HEK293 (cell line): ENCODE measurements at regions not wholly inside any gene's neighbourhood (a gene's known extent, or its start where the extent isn't known, plus 50 kb on each side); places are given as distances from the start of the nearest gene placed in this dataset.

Source experiments
- CTCF ChIA-PET: fragments of 350-600 bp; formaldehyde crosslinking; extraction: SDS; loops from one replicate; lab custom pipeline; 2021; ENCODE audit warnings: antibody characterized with exemption; lab: Yijun Ruan, JAX
- POLR2A ChIA-PET: fragments of 300-600 bp; formaldehyde crosslinking; extraction: SDS; loops from one replicate; lab custom pipeline; 2020; ENCODE audit warnings: antibody characterized with exemption, inconsistent platforms; lab: Yijun Ruan, JAX
- H3K27ac ChIP-seq: fragments of 200-500 bp; sonication (Bioruptor generic); 2 replicates; pipeline ENCODE4 v1.5.1; 2014; ENCODE audit warnings: low read depth, low read length, control low read depth, inconsistent platforms; ENCODE audit errors: extremely low read depth
- H3K36me3 ChIP-seq, 2 experiments: fragments of 200-500 bp in 1 of 2; sonication (Bioruptor generic) in 1 of 2; 1 replicate in 1 of 2; 2 replicates in 1 of 2; pipeline ENCODE4 v1.5.1; 2014 to 2017; ENCODE audit warnings: inconsistent platforms in 2 of 2, low read length in 2 of 2; ENCODE audit not compliant: control insufficient read depth in 2 of 2, insufficient read depth in 1 of 2
- H3K4me1 ChIP-seq: fragments of 200-500 bp; sonication (Bioruptor generic); 2 replicates; pipeline ENCODE4 v1.5.1; 2014; ENCODE audit warnings: mild to moderate bottlenecking, low read length, inconsistent platforms; ENCODE audit not compliant: control insufficient read depth, insufficient read depth
- H3K4me3 ChIP-seq: 2 replicates; pipeline ENCODE4 v1.5.1; 2011; ENCODE audit warnings: low read depth, mild to moderate bottlenecking, control low read depth, low read length, moderate library complexity
- H3K9me3 ChIP-seq: fragments of 200-500 bp; sonication (Bioruptor generic); 2 replicates; pipeline ENCODE4 v1.5.1; 2014; ENCODE audit warnings: low read depth, low read length, inconsistent platforms; ENCODE audit not compliant: control insufficient read depth, insufficient read depth
- HOXD13 ChIP-seq: sonication (generic); formaldehyde crosslinking; IDR thresholded peaks from 2 replicates; pipeline ENCODE4 v1.8.0; 2022; ENCODE audit warnings: missing genetic modification reagents, borderline replicate concordance
- KLF10 ChIP-seq: fragments of 450-650 bp; IDR thresholded peaks from 2 replicates; pipeline ENCODE4 v1.5.1; 2018; ENCODE audit warnings: missing biosample characterization, mild to moderate bottlenecking, missing genetic modification characterization
- ZBTB7A ChIP-seq: fragments of 450-650 bp; formaldehyde crosslinking; IDR thresholded peaks from 2 replicates; pipeline ENCODE4 v1.5.1; 2016; ENCODE audit warnings: low read depth, missing biosample characterization, missing genetic modification characterization
- ZIC2 ChIP-seq: fragments of 450-650 bp; formaldehyde crosslinking; IDR thresholded peaks from 2 replicates; pipeline ENCODE4 v1.5.1; 2016; ENCODE audit warnings: missing biosample characterization, missing genetic modification characterization
- ZNF146 ChIP-seq: fragments of 450-650 bp; formaldehyde crosslinking; IDR thresholded peaks from 2 replicates; pipeline ENCODE4 v1.5.1; 2016; ENCODE audit warnings: missing biosample characterization, missing genetic modification characterization
- ZNF155 ChIP-seq: fragments of 450-650 bp; formaldehyde crosslinking; IDR thresholded peaks from 2 replicates; pipeline ENCODE4 v1.5.1; 2016; ENCODE audit warnings: missing biosample characterization, missing genetic modification characterization
- ZNF202 ChIP-seq: fragments of 450-650 bp; formaldehyde crosslinking; IDR thresholded peaks from 2 replicates; pipeline ENCODE4 v1.5.1; 2016; ENCODE audit warnings: missing biosample characterization, missing genetic modification characterization, borderline replicate concordance
- ZNF223 ChIP-seq: fragments of 450-650 bp; formaldehyde crosslinking; IDR thresholded peaks from 2 replicates; pipeline ENCODE4 v1.5.1; 2016; ENCODE audit warnings: missing biosample characterization, missing genetic modification characterization
- ZNF324 ChIP-seq: fragments of 450-650 bp; formaldehyde crosslinking; IDR thresholded peaks from 2 replicates; pipeline ENCODE4 v1.5.1; 2016; ENCODE audit warnings: missing biosample characterization, missing genetic modification characterization
- ZNF335 ChIP-seq: fragments of 450-650 bp; formaldehyde crosslinking; conservative IDR thresholded peaks from 2 replicates; pipeline ENCODE4 v1.5.1; 2016; ENCODE audit warnings: missing biosample characterization, missing genetic modification characterization
- ZNF596 ChIP-seq: fragments of 450-650 bp; IDR thresholded peaks from 2 replicates; pipeline ENCODE4 v1.5.0; 2018; ENCODE audit warnings: missing biosample characterization, mild to moderate bottlenecking, missing genetic modification characterization, moderate library complexity
- ZNF600 ChIP-seq: fragments of 450-650 bp; formaldehyde crosslinking; IDR thresholded peaks from 2 replicates; pipeline ENCODE4 v1.5.1; 2016; ENCODE audit warnings: missing biosample characterization, missing genetic modification characterization
- ZNF610 ChIP-seq: fragments of 450-650 bp; formaldehyde crosslinking; IDR thresholded peaks from 2 replicates; pipeline ENCODE4 v1.5.1; 2016; ENCODE audit warnings: missing biosample characterization, missing genetic modification characterization, borderline replicate concordance
- ZSCAN30 ChIP-seq: fragments of 450-650 bp; IDR thresholded peaks from 2 replicates; pipeline ENCODE4 v1.5.1; 2018; ENCODE audit warnings: missing biosample characterization, mild to moderate bottlenecking, missing genetic modification characterization, moderate library complexity
- TF ChIP-seq, protein P1 (sequence below): fragments of 450-650 bp; formaldehyde crosslinking; IDR thresholded peaks from 2 replicates; pipeline ENCODE4 v1.5.1; 2016; ENCODE audit warnings: missing biosample characterization, missing genetic modification characterization, low read depth
- TF ChIP-seq, protein P2 (sequence below): fragments of 450-650 bp; IDR thresholded peaks from 2 replicates; pipeline ENCODE4 v1.5.1; 2018; ENCODE audit warnings: missing biosample characterization, mild to moderate bottlenecking, missing genetic modification characterization
- TF ChIP-seq, protein P3 (sequence below): fragments of 450-650 bp; formaldehyde crosslinking; IDR thresholded peaks from 2 replicates; pipeline ENCODE4 v1.5.1; 2017; ENCODE audit warnings: missing biosample characterization, mild to moderate bottlenecking, missing genetic modification characterization, moderate library complexity
- TF ChIP-seq, protein P4 (sequence below): fragments of 450-650 bp; formaldehyde crosslinking; IDR thresholded peaks from 2 replicates; pipeline ENCODE4 v1.5.1; 2016; ENCODE audit warnings: missing biosample characterization, missing genetic modification characterization
- TF ChIP-seq, protein P5 (sequence below): fragments of 450-650 bp; formaldehyde crosslinking; optimal IDR thresholded peaks from 2 replicates; pipeline ENCODE3; 2016; ENCODE audit warnings: missing biosample characterization, mild to moderate bottlenecking, missing genetic modification characterization
- TF ChIP-seq, protein P6 (sequence below): fragments of 450-650 bp; formaldehyde crosslinking; conservative IDR thresholded peaks from 2 replicates; pipeline ENCODE4 v1.5.1; 2016; ENCODE audit warnings: low read depth, missing biosample characterization, missing genetic modification characterization

DNA sequence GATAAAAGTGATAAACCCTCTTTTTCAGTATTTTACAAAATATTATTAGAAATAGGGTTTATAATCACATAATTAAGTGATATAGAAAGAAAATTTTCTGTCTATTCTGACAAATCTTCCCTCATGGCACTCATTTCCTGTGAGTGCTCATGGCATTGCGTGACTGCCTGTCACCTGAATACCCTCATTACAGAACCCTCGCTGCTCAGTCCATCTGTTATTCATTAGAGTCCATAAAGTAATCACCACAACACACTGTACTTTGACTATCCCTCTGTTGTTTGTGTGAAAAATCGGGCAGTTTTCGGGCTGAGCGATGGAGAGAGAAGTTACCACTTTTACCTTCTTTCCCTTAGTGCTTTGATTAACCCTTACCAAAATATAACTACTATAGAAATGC, 100.4 kb upstream of the BRINP3 start (continued):
- TF ChIP-seq, protein P1, sequence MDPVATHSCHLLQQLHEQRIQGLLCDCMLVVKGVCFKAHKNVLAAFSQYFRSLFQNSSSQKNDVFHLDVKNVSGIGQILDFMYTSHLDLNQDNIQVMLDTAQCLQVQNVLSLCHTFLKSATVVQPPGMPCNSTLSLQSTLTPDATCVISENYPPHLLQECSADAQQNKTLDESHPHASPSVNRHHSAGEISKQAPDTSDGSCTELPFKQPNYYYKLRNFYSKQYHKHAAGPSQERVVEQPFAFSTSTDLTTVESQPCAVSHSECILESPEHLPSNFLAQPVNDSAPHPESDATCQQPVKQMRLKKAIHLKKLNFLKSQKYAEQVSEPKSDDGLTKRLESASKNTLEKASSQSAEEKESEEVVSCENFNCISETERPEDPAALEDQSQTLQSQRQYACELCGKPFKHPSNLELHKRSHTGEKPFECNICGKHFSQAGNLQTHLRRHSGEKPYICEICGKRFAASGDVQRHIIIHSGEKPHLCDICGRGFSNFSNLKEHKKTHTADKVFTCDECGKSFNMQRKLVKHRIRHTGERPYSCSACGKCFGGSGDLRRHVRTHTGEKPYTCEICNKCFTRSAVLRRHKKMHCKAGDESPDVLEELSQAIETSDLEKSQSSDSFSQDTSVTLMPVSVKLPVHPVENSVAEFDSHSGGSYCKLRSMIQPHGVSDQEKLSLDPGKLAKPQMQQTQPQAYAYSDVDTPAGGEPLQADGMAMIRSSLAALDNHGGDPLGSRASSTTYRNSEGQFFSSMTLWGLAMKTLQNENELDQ (tag by site-specific recombination): no peak
- TF ChIP-seq, protein P2, sequence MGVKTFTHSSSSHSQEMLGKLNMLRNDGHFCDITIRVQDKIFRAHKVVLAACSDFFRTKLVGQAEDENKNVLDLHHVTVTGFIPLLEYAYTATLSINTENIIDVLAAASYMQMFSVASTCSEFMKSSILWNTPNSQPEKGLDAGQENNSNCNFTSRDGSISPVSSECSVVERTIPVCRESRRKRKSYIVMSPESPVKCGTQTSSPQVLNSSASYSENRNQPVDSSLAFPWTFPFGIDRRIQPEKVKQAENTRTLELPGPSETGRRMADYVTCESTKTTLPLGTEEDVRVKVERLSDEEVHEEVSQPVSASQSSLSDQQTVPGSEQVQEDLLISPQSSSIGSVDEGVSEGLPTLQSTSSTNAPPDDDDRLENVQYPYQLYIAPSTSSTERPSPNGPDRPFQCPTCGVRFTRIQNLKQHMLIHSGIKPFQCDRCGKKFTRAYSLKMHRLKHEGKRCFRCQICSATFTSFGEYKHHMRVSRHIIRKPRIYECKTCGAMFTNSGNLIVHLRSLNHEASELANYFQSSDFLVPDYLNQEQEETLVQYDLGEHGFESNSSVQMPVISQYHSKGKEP: no peak
- TF ChIP-seq ZNF610: no peak
- no peak for TF ChIP-seq ZIC2

DNA sequence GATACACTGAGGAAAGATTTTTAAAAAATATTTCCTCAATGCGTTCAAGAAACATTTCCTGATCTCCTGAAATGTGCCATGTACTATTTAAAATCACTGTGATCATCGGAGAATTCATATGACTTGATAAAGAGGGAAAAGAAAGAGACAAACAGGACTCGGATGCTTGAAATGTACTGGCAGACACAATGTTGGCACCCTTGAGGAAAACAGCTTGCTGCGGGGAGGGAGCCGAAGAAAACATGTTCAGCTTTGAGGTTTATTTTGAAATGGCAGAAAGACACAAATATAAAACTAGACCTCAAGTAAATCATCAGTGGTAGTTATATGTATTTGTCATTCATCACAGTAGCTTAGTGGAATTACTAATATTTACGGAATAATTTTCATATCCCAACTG, 100.9 kb upstream of the BRINP3 start:
- ChIA-PET POLR2A (no interaction called here), CTCF (no interaction called here)
- H3K4me3 ChIP-seq: no peak overlapping the region
- H3K27ac ChIP-seq: no peak overlapping the region
- H3K9me3 ChIP-seq: no peaks in the 10 kb centered on the region
- no peaks in the 10 kb centered on the region for H3K4me1 ChIP-seq
- no peaks in the 10 kb centered on the region for H3K36me3 ChIP-seq
- TF ChIP-seq, protein P3, sequence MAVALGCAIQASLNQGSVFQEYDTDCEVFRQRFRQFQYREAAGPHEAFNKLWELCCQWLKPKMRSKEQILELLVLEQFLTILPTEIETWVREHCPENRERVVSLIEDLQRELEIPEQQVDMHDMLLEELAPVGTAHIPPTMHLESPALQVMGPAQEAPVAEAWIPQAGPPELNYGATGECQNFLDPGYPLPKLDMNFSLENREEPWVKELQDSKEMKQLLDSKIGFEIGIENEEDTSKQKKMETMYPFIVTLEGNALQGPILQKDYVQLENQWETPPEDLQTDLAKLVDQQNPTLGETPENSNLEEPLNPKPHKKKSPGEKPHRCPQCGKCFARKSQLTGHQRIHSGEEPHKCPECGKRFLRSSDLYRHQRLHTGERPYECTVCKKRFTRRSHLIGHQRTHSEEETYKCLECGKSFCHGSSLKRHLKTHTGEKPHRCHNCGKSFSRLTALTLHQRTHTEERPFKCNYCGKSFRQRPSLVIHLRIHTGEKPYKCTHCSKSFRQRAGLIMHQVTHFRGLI (tag by site-specific recombination): no peak
- TF ChIP-seq, protein P4, sequence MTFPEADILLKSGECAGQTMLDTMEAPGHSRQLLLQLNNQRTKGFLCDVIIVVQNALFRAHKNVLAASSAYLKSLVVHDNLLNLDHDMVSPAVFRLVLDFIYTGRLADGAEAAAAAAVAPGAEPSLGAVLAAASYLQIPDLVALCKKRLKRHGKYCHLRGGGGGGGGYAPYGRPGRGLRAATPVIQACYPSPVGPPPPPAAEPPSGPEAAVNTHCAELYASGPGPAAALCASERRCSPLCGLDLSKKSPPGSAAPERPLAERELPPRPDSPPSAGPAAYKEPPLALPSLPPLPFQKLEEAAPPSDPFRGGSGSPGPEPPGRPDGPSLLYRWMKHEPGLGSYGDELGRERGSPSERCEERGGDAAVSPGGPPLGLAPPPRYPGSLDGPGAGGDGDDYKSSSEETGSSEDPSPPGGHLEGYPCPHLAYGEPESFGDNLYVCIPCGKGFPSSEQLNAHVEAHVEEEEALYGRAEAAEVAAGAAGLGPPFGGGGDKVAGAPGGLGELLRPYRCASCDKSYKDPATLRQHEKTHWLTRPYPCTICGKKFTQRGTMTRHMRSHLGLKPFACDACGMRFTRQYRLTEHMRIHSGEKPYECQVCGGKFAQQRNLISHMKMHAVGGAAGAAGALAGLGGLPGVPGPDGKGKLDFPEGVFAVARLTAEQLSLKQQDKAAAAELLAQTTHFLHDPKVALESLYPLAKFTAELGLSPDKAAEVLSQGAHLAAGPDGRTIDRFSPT (tag by site-specific recombination): no peak
- TF ChIP-seq ZNF335 (tag by site-specific recombination) (no peak), HOXD13 (CRISPR knock-in tag) (no peak), ZNF596 (tag by site-specific recombination) (no peak), ZNF324 (tag by site-specific recombination) (no peak), ZNF223 (no peak), ZSCAN30 (tag by site-specific recombination) (no peak), ZNF600 (tag by site-specific recombination) (no peak), ZBTB7A (tag by site-specific recombination) (no peak), ZNF155 (tag by site-specific recombination) (no peak), KLF10 (tag by site-specific recombination) (no peak), ZNF202 (tag by site-specific recombination) (no peak), ZNF146 (tag by site-specific recombination) (no peak)
- TF ChIP-seq, protein P5, sequence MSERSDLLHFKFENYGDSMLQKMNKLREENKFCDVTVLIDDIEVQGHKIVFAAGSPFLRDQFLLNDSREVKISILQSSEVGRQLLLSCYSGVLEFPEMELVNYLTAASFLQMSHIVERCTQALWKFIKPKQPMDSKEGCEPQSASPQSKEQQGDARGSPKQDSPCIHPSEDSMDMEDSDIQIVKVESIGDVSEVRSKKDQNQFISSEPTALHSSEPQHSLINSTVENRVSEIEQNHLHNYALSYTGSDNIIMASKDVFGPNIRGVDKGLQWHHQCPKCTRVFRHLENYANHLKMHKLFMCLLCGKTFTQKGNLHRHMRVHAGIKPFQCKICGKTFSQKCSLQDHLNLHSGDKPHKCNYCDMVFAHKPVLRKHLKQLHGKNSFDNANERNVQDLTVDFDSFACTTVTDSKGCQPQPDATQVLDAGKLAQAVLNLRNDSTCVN (tag by site-specific recombination): no peak
- TF ChIP-seq, protein P6, sequence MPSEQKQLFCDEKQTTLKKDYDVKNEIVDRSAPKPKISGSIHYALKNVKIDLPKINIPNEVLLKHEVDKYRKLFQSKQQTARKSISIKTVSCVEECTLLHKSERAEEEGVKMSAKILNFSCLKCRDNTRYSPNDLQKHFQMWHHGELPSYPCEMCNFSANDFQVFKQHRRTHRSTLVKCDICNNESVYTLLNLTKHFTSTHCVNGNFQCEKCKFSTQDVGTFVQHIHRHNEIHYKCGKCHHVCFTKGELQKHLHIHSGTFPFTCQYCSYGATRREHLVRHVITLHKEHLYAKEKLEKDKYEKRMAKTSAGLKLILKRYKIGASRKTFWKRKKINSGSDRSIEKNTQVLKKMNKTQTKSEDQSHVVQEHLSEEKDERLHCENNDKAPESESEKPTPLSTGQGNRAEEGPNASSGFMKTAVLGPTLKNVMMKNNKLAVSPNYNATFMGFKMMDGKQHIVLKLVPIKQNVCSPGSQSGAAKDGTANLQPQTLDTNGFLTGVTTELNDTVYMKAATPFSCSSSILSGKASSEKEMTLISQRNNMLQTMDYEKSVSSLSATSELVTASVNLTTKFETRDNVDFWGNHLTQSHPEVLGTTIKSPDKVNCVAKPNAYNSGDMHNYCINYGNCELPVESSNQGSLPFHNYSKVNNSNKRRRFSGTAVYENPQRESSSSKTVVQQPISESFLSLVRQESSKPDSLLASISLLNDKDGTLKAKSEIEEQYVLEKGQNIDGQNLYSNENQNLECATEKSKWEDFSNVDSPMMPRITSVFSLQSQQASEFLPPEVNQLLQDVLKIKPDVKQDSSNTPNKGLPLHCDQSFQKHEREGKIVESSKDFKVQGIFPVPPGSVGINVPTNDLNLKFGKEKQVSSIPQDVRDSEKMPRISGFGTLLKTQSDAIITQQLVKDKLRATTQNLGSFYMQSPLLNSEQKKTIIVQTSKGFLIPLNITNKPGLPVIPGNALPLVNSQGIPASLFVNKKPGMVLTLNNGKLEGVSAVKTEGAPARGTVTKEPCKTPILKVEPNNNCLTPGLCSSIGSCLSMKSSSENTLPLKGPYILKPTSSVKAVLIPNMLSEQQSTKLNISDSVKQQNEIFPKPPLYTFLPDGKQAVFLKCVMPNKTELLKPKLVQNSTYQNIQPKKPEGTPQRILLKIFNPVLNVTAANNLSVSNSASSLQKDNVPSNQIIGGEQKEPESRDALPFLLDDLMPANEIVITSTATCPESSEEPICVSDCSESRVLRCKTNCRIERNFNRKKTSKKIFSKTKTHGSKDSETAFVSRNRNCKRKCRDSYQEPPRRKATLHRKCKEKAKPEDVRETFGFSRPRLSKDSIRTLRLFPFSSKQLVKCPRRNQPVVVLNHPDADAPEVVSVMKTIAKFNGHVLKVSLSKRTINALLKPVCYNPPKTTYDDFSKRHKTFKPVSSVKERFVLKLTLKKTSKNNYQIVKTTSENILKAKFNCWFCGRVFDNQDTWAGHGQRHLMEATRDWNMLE (tag by site-specific recombination): no peak
- TF ChIP-seq, protein P2: no peak
